ENCODE measurements at regions not wholly inside any gene's neighbourhood (a gene's known extent, or its start where the extent isn't known, plus 50 kb on each side); places are given as distances from the start of the nearest gene placed in this dataset.

DNA sequence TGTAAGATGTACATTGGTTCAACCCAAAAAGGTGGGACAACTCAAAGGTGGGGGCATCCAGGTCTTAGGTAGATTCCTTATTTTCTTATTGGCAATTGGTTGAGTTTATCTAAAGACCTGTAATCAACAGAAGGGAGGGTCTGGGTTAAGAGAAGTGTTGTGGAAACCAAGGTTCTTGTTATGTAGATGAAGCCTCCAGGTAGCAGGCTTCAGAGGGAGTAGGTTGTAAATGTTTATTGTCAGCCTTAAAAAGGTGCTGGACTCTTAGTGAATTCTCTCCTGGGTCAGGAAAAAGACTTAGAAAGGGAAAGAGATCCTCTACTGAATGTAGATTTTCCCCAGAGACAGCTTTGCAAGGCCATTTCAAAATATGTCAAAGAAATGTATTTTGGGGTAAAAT is 125.3 kb upstream of the NDUFV2 start:
- no peak for TF ChIP-seq CTCF (conservative IDR thresholded peaks at IDR 0.05; ENCODE audit: low read length)
- no peak for TF ChIP-seq EZH2phosphoT487 (IDR thresholded peaks at IDR 0.05; ENCODE audit: borderline replicate concordance)
